H1 (cell line): ENCODE measurements at regions not wholly inside any gene's neighbourhood (a gene's known extent, or its start where the extent isn't known, plus 50 kb on each side); places are given as distances from the start of the nearest gene placed in this dataset.

Experiments
- CTCF ChIA-PET: fragments of 300-600 bp; sonication (Branson Sonifier 250); formaldehyde crosslinking; loops from one replicate; lab custom pipeline; 2021; ENCODE audit not compliant: partially characterized antibody; lab: Charles Lee
- POLR2A ChIA-PET: fragments of 300-600 bp; sonication (Branson Sonifier 250); formaldehyde crosslinking; loops from one replicate; lab custom pipeline; 2021; ENCODE audit warnings: inconsistent platforms; ENCODE audit not compliant: partially characterized antibody; lab: Charles Lee
- DNase-seq, 2 experiments: peaks; one replicate each; pipeline versions ENCODE4 v3.0.0 to v3.0.0-alpha.2; 2010 to 2022; ENCODE audit warnings: low spot score in 2 of 2, low read depth in 1 of 2, mixed read lengths in 1 of 2
- FAIRE-seq: peaks from 2 replicates; lab custom pipeline; 2011; peaks lifted over from hg19 to GRCh38; lab: Jason Lieb, UNC
- H2AFZ ChIP-seq: 2 replicates; pipeline ENCODE4 v1.8.1; 2012; ENCODE audit warnings: low read length, inconsistent platforms
- H2AK5ac ChIP-seq: 2 replicates; pipeline ENCODE4 v1.6.1; 2013; ENCODE audit warnings: low read depth, low read length
- H2BK120ac ChIP-seq: replicated peaks from 2 replicates; pipeline ENCODE3; 2013; ENCODE audit warnings: low read depth, low read length, inconsistent platforms
- H2BK12ac ChIP-seq: 2 replicates; pipeline ENCODE4 v1.6.1; 2013; ENCODE audit warnings: low read depth, low read length
- H2BK15ac ChIP-seq: 2 replicates; pipeline ENCODE4 v1.6.1; 2013; ENCODE audit warnings: low read length
- H2BK20ac ChIP-seq: 2 replicates; pipeline ENCODE4 v1.6.1; 2013; ENCODE audit warnings: low read length
- H2BK5ac ChIP-seq: 2 replicates; pipeline ENCODE4 v1.6.1; 2013; ENCODE audit warnings: low read depth, low read length
- H3K14ac ChIP-seq: 2 replicates; pipeline ENCODE4 v1.6.1; 2013; ENCODE audit warnings: inconsistent platforms; ENCODE audit not compliant: insufficient read length
- H3K18ac ChIP-seq: 2 replicates; pipeline ENCODE4 v1.6.1; 2013; ENCODE audit warnings: low read length; ENCODE audit errors: extremely low read depth
- H3K23ac ChIP-seq: 2 replicates; pipeline ENCODE4 v1.6.1; 2013; ENCODE audit warnings: inconsistent platforms; ENCODE audit not compliant: insufficient read length
- H3K23me2 ChIP-seq: 2 replicates; pipeline ENCODE4 v1.6.1; 2013; ENCODE audit warnings: low read depth, low read length
- H3K27ac ChIP-seq: 2 replicates; pipeline ENCODE4 v1.6.1; 2011; ENCODE audit warnings: low read depth, low read length, inconsistent platforms
- H3K27me3 ChIP-seq, 4 experiments: replicated peaks in 1 of 4; 1 replicate in 1 of 4; 2 replicates in 3 of 4; pipeline versions ENCODE4 v1.6.1 to v1.8.1; 2011 to 2013; ENCODE audit warnings: low read length in 3 of 4, mild to moderate bottlenecking in 3 of 4, inconsistent platforms in 2 of 4, mixed read lengths in 2 of 4, moderate library complexity in 1 of 4; ENCODE audit not compliant: control insufficient read depth in 3 of 4, insufficient read depth in 3 of 4; ENCODE audit errors: extremely low read depth in 1 of 4
- H3K36me3 ChIP-seq, 4 experiments: 2 replicates each; pipeline versions ENCODE4 v1.6.1 to v1.8.1; 2011 to 2013; ENCODE audit warnings: mild to moderate bottlenecking in 4 of 4, low read length in 3 of 4, moderate library complexity in 2 of 4, control low read depth in 1 of 4, inconsistent platforms in 1 of 4; ENCODE audit not compliant: insufficient read depth in 4 of 4, control insufficient read depth in 2 of 4
- H3K4ac ChIP-seq: replicated peaks from 2 replicates; pipeline ENCODE3; 2013; ENCODE audit warnings: low read length, low read depth, mixed read lengths, inconsistent platforms; ENCODE audit not compliant: insufficient read length
- H3K4me1 ChIP-seq, 4 experiments: replicated peaks in 1 of 4; 1 replicate in 1 of 4; 2 replicates in 3 of 4; pipeline versions ENCODE4 v1.6.1 to v1.8.1; 2011 to 2013; ENCODE audit warnings: low read length in 3 of 4, inconsistent platforms in 2 of 4, mixed read lengths in 1 of 4; ENCODE audit not compliant: insufficient read depth in 4 of 4, control insufficient read depth in 3 of 4
- H3K4me2 ChIP-seq, 2 experiments: 2 replicates each; pipeline versions ENCODE4 v1.6.1 to v1.8.1; 2011 to 2013; ENCODE audit warnings: low read depth in 2 of 2, low read length in 2 of 2, control low read depth in 1 of 2, inconsistent platforms in 1 of 2, mild to moderate bottlenecking in 1 of 2; ENCODE audit not compliant: insufficient read depth in 1 of 2
- H3K4me3 ChIP-seq, 4 experiments: fragments of 200-600, 300-600 bp in 1 of 4; sonication (generic), shearing (Covaris generic), sonication (Bioruptor Twin) in 1 of 4; 2 replicates each; pipeline versions ENCODE4 v1.5.1 to v1.8.1; 2011 to 2016; ENCODE audit warnings: low read length in 4 of 4, low read depth in 3 of 4, control low read depth in 2 of 4, inconsistent platforms in 2 of 4, mild to moderate bottlenecking in 2 of 4, mixed read lengths in 1 of 4, moderate library complexity in 1 of 4; ENCODE audit not compliant: insufficient read depth in 2 of 4; ENCODE audit errors: extremely low read depth in 1 of 4
- H3K56ac ChIP-seq: replicated peaks from 2 replicates; pipeline ENCODE3; 2013; ENCODE audit warnings: low read depth, mild to moderate bottlenecking, mixed read lengths, low read length, inconsistent platforms; ENCODE audit not compliant: insufficient read length
- H3K79me1 ChIP-seq: 2 replicates; pipeline ENCODE4 v1.6.1; 2013; ENCODE audit warnings: low read depth, low read length, control low read depth
- H3K79me2 ChIP-seq, 2 experiments: 2 replicates each; pipeline versions ENCODE4 v1.6.1 to v1.8.1; 2012 to 2013; ENCODE audit warnings: low read length in 2 of 2, mild to moderate bottlenecking in 2 of 2, inconsistent platforms in 1 of 2; ENCODE audit not compliant: insufficient read depth in 2 of 2, control insufficient read depth in 1 of 2
- H3K9ac ChIP-seq, 4 experiments: replicated peaks in 1 of 4; 1 replicate in 1 of 4; 2 replicates in 3 of 4; pipeline versions ENCODE4 v1.6.1 to v1.8.1; 2011 to 2013; ENCODE audit warnings: low read depth in 3 of 4, low read length in 3 of 4, control low read depth in 2 of 4, mild to moderate bottlenecking in 2 of 4, moderate library complexity in 2 of 4, inconsistent platforms in 1 of 4; ENCODE audit errors: extremely low read depth in 1 of 4
- H3K9me3 ChIP-seq, 2 experiments: 2 replicates each; pipeline versions ENCODE4 v1.6.1 to v1.8.1; 2012 to 2013; ENCODE audit warnings: mild to moderate bottlenecking in 2 of 2, moderate library complexity in 2 of 2, control low read depth in 1 of 2, inconsistent platforms in 1 of 2, low read depth in 1 of 2, low read length in 1 of 2, mixed read lengths in 1 of 2; ENCODE audit not compliant: insufficient read depth in 2 of 2
- H4K20me1 ChIP-seq, 2 experiments: replicated peaks in 1 of 2; 2 replicates each; pipeline versions ENCODE3 to v1.8.1; 2011 to 2013; ENCODE audit warnings: inconsistent platforms in 2 of 2, low read length in 2 of 2, mild to moderate bottlenecking in 1 of 2; ENCODE audit not compliant: insufficient read depth in 2 of 2, control insufficient read depth in 1 of 2
- H4K5ac ChIP-seq: 2 replicates; pipeline ENCODE4 v1.6.1; 2013; ENCODE audit warnings: low read length, low read depth, mixed read lengths, inconsistent platforms; ENCODE audit not compliant: insufficient read length
- H4K8ac ChIP-seq: 2 replicates; pipeline ENCODE4 v1.8.0; 2013; ENCODE audit warnings: mild to moderate bottlenecking, moderate library complexity, low read length, inconsistent platforms; ENCODE audit not compliant: insufficient read depth; ENCODE audit errors: extremely low read depth
- H4K91ac ChIP-seq: replicated peaks from 2 replicates; pipeline ENCODE3; 2013; ENCODE audit warnings: low read length, mixed read lengths, inconsistent platforms; ENCODE audit not compliant: insufficient read length
- BACH1 ChIP-seq: IDR thresholded peaks from 2 replicates; pipeline ENCODE4 v1.6.1; 2012; ENCODE audit warnings: low read length, improper control_type of control experiment
- WGBS, 2 experiments: shearing (Covaris generic) in 1 of 2; methylation state at CpG; one replicate each; pipeline versions ENCODE4 v1.1.6 to v1.1.7; 2013 to 2015; ENCODE audit warnings: low lambda C conversion rate in 2 of 2, mixed read lengths in 2 of 2, inconsistent platforms in 1 of 2, low coverage in 1 of 2, missing lambda C conversion rate in 1 of 2; ENCODE audit not compliant: insufficient replicate concordance in 2 of 2, insufficient coverage in 1 of 2, insufficient read length in 1 of 2; ENCODE audit errors: extremely low coverage in 1 of 2, missing lambda C conversion rate in 1 of 2; 5-methylcytosine and 5-hydroxymethylcytosine counted together

GRCh38 chr11:130647371-130647770 is 198.9 kb downstream of the ADAMTS15 start:
- CTCF ChIA-PET, result interaction anchor here (0.9 kb wide), 1 partner anchor 23 kb away, joined by 4 read pairs; no protein-coding TSS in a partner anchor
- no peak for FAIRE-seq
- 95% methylated on average over 5 of the region's 5 CpGs; no CpG with 5 or more reads in 1 of the 2 experiments for WGBS, 2 experiments
- TF ChIP-seq BACH1, result no peak

More at GRCh38 chr11:130647371-130647770, 198.9 kb downstream of the ADAMTS15 start:
- Histone ChIP-seq H3K9me3 (no peaks in the 10 kb centered on the region), H2BK20ac (no peak overlapping the region), H2AFZ (no peak overlapping the region), H4K20me1 (no peaks in the 10 kb centered on the region), H3K14ac (no peak overlapping the region), H3K23me2 (no peaks in the 10 kb centered on the region), H4K5ac (no peak overlapping the region), H3K4ac (no peak overlapping the region), H2BK120ac (no peak overlapping the region), H3K23ac (no peak overlapping the region), H3K27ac (no peak overlapping the region), H3K9ac (no peak overlapping the region), H4K91ac (no peak overlapping the region), H3K27me3 (no peaks in the 10 kb centered on the region), H3K79me2 (no peaks in the 10 kb centered on the region), H3K36me3 (no peaks in the 10 kb centered on the region), H3K18ac (no peak overlapping the region), H2AK5ac (no peak overlapping the region), H2BK5ac (no peak overlapping the region), H3K79me1 (no peaks in the 10 kb centered on the region), H2BK15ac (no peak overlapping the region), H4K8ac (no peak overlapping the region), H3K4me1 (peaks cover 0 to 6% (median 3%) of the 10 kb centered on the region in 4 experiments; a peak in 3 of 7 replicates), H3K56ac (no peak overlapping the region), H2BK12ac (peak overlapping the region; percentile 45; the same call in 1 of the 2 replicates), H3K4me2 (no peak overlapping the region), H3K4me3 (no peak overlapping the region)
- peak in 1 of 2 experiments; percentile 24 for DNase-seq
- POLR2A ChIA-PET, result no interaction called here
